T-helper 2 cell treated with Interferon-gamma antibody and Interleukin-4, amounts not matched to agents 5 μg/mL and 100 μg/mL, for 36 hours (primary cell): ENCODE measurements at regions not wholly inside any gene's neighbourhood (a gene's known extent, or its start where the extent isn't known, plus 50 kb on each side); places are given as distances from the start of the nearest gene placed in this dataset.

Experiments used
- DNase-seq: peaks from one replicate; pipeline ENCODE4 v3.0.0; 2021; ENCODE audit warnings: low spot score
- H3K27ac Mint-ChIP-seq: one replicate; pipeline ENCODE4 v1.8.0; 2021; ENCODE audit warnings: mild to moderate bottlenecking, mixed read lengths
- H3K27me3 Mint-ChIP-seq: one replicate; pipeline ENCODE4 v1.8.0; 2021; ENCODE audit warnings: low read depth, mixed read lengths
- H3K36me3 Mint-ChIP-seq: one replicate; pipeline ENCODE4 v1.8.0; 2021; ENCODE audit warnings: low read depth, mixed read lengths
- H3K4me1 Mint-ChIP-seq: one replicate; pipeline ENCODE4 v1.8.0; 2021; ENCODE audit warnings: low read depth, mixed read lengths
- H3K4me3 Mint-ChIP-seq: one replicate; pipeline ENCODE4 v1.8.0; 2022; ENCODE audit warnings: mild to moderate bottlenecking, moderate library complexity, mixed read lengths
- H3K9me3 Mint-ChIP-seq: one replicate; pipeline ENCODE4 v1.8.0; 2021; ENCODE audit warnings: mixed read lengths

- Mint-ChIP-seq H3K4me1 (no peaks in the 10 kb centered on the region), H3K4me3 (no peak overlapping the region), H3K9me3 (no peaks in the 10 kb centered on the region), H3K36me3 (no peaks in the 10 kb centered on the region), H3K27ac (no peak overlapping the region), H3K27me3 (peaks cover 56% of the 10 kb centered on the region)
- DNase-seq, result no peak
These were observed 54.1 kb upstream of the LY86 start for GRCh38 chr6:6534399-6534798.

DNA sequence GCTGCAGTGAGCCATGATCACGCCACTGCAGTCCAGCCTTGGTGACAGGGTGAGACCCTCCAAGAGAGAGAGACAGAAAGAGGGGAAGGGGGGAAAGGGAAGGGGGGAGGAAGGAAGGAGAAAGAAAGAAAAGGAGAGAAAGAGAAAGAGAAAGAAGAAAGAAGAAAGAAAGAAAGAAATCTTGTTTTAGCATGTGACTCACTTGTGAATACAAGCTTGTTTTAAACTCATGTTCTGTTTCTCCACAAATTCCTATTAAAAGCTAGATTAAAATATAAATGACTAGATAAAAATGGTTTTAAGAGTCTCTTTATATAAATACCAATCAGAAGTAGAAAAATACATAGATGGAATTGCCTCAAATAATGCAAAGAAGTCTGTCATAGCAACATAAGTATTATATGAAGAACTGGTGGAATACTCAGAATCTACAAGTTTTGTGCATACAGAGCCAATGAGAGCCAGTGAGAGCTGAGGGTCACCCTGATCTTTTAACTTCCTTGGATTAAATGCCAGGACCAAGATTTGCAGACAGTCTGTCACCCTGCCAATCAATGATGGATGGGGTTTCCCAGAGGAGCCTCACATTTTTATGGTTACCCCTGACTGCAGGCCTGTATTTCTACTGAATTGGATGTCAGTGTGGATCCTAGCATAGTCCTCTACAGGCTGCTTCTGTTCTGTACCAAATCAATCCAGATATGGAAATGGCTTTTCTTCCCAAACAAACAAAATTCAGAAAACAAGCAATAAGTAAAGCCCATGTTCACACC is 50.8 kb upstream of the LY86 start:
- peaks cover 59% of the 10 kb centered on the region for H3K27me3 Mint-ChIP-seq

GRCh38 chr6:6538261-6538660 is 50.3 kb upstream of the LY86 start:
- Mint-ChIP-seq H3K27me3 (peaks cover 61% of the 10 kb centered on the region), H3K36me3 (no peaks in the 10 kb centered on the region), H3K4me1 (no peaks in the 10 kb centered on the region), H3K4me3 (no peak overlapping the region), H3K9me3 (no peaks in the 10 kb centered on the region), H3K27ac (no peak overlapping the region)
- no peak for DNase-seq

More for the DNA sequence above, 50.8 kb upstream of the LY86 start:
- Mint-ChIP-seq H3K4me1 (no peaks in the 10 kb centered on the region), H3K9me3 (no peaks in the 10 kb centered on the region), H3K27ac (no peak overlapping the region), H3K36me3 (no peaks in the 10 kb centered on the region), H3K4me3 (no peak overlapping the region)
- no peak for DNase-seq
